22Rv1 (cell line): ENCODE measurements at regions not wholly inside any gene's neighbourhood (a gene's known extent, or its start where the extent isn't known, plus 50 kb on each side); places are given as distances from the start of the nearest gene placed in this dataset.

Experiments used
- H3K27ac ChIP-seq: fragments of 450-650 bp; 2 replicates; pipeline ENCODE4 v1.5.1; 2017
- CTCF ChIP-seq: fragments of 450-650 bp; IDR thresholded peaks from 2 replicates; pipeline ENCODE4 v1.5.1; 2017; ENCODE audit warnings: mild to moderate bottlenecking
- ZFX ChIP-seq: fragments of 450-650 bp; IDR thresholded peaks from 2 replicates; pipeline ENCODE4 v1.6.1; 2017; ENCODE audit warnings: antibody characterized with exemption, borderline replicate concordance

- H3K27ac ChIP-seq: no peak overlapping the region
Observed at GRCh38 chr1:198833706-198834503, 195.1 kb downstream of the PTPRC start.

GRCh38 chr1:198837278-198838021 is 198.6 kb downstream of the PTPRC start:
- TF ChIP-seq CTCF: peak; percentile 37
- TF ChIP-seq ZFX: no peak
- peak overlapping the region; percentile 33 for H3K27ac ChIP-seq

More at GRCh38 chr1:198833706-198834503, 195.1 kb downstream of the PTPRC start:
- TF ChIP-seq ZFX: no peak
- TF ChIP-seq CTCF: no peak

GRCh38 chr1:198838022-198838342 is 199.1 kb downstream of the PTPRC start:
- no peak for TF ChIP-seq CTCF
- no peak for TF ChIP-seq ZFX
- peak overlapping the region; percentile 33 for H3K27ac ChIP-seq

GRCh38 chr1:198841477-198841876 is 202.6 kb downstream of the PTPRC start:
- TF ChIP-seq CTCF (no peak), ZFX (no peak)
- H3K27ac ChIP-seq: no peak overlapping the region

- no peak for TF ChIP-seq CTCF
- TF ChIP-seq ZFX: no peak
- H3K27ac ChIP-seq: no peak overlapping the region
Observed at GRCh38 chr1:198842686-198843085, 203.8 kb downstream of the PTPRC start.

GRCh38 chr1:198845271-198845670 is 206.4 kb downstream of the PTPRC start:
- TF ChIP-seq CTCF (no peak), ZFX (no peak)
- H3K27ac ChIP-seq: no peak overlapping the region

- H3K27ac ChIP-seq: no peak overlapping the region
- TF ChIP-seq ZFX (no peak), CTCF (no peak)
Observed at GRCh38 chr1:198845851-198846250, 207.0 kb downstream of the PTPRC start.
